NCI-H510A treated with DMSO at 0.1 percent for 48 hours (cell line): ENCODE measurements at regions not wholly inside any gene's neighbourhood (a gene's known extent, or its start where the extent isn't known, plus 50 kb on each side); places are given as distances from the start of the nearest gene placed in this dataset.
"Not testable (repeated sequence)": the region's sequence is repeated elsewhere in the genome, so short reads cannot be mapped to it uniquely, and the experiment has no call there.

Experiments used
- DNase-seq: peaks from one replicate; lab custom pipeline; 2025; lab: John Stamatoyannopoulos, UW

- no peak for DNase-seq
Observed at GRCh38 chr3:165635791-165636683, 201.2 kb downstream of the BCHE start.

GRCh38 chr3:165624761-165625160 is 212.5 kb downstream of the BCHE start:
- no peak for DNase-seq

GRCh38 chr3:165622356-165622755 is 214.9 kb downstream of the BCHE start:
- no peak for DNase-seq

- DNase-seq: no peak
Observed at GRCh38 chr3:165619069-165619468, 218.2 kb downstream of the BCHE start.

GRCh38 chr3:165617134-165617533 is 220.1 kb downstream of the BCHE start:
- no peak for DNase-seq

- DNase-seq: no peak
Observed at GRCh38 chr3:165614337-165614736, 222.9 kb downstream of the BCHE start.

- no peak for DNase-seq
Observed at GRCh38 chr3:165613014-165613413, 224.2 kb downstream of the BCHE start.

- no peak for DNase-seq
Observed at GRCh38 chr3:165607221-165607620, 230.0 kb downstream of the BCHE start.

- no peak for DNase-seq
Observed at GRCh38 chr3:165603196-165603595, 234.0 kb downstream of the BCHE start.

GRCh38 chr3:165572566-165572965 is 264.7 kb downstream of the BCHE start:
- not testable (repeated sequence) for DNase-seq

- DNase-seq: no peak
Observed at GRCh38 chr3:165568907-165569462, 268.2 kb downstream of the BCHE start.

- no peak for DNase-seq
Observed at GRCh38 chr3:165555785-165556184, 281.4 kb downstream of the BCHE start.

- no peak for DNase-seq
Observed at GRCh38 chr3:165553371-165553770, 283.9 kb downstream of the BCHE start.

- DNase-seq: peak; percentile 75
Observed at GRCh38 chr3:165549665-165550064, 287.6 kb downstream of the BCHE start.

GRCh38 chr3:165549037-165549436 is 288.2 kb downstream of the BCHE start:
- DNase-seq: no peak

- DNase-seq: peak; percentile 32
Observed at GRCh38 chr3:165545059-165545458, 292.2 kb downstream of the BCHE start.

- DNase-seq: no peak
Observed at GRCh38 chr3:165544432-165544831, 292.8 kb downstream of the BCHE start.

- DNase-seq: no peak
Observed at GRCh38 chr3:165538166-165538565, 299.1 kb downstream of the BCHE start.

GRCh38 chr3:165532851-165533250 is 304.4 kb downstream of the BCHE start:
- DNase-seq: peak; percentile 20

- no peak for DNase-seq
Observed at GRCh38 chr3:165529451-165529850, 307.8 kb downstream of the BCHE start.

GRCh38 chr3:165526367-165526766 is 310.9 kb downstream of the BCHE start:
- no peak for DNase-seq

- DNase-seq: no peak
Observed at GRCh38 chr3:165523801-165524200, 313.4 kb downstream of the BCHE start.

GRCh38 chr3:165522386-165522785 is 314.8 kb downstream of the BCHE start:
- DNase-seq: no peak
